Osteocyte (in vitro differentiated cells): ENCODE measurements at regions not wholly inside any gene's neighbourhood (a gene's known extent, or its start where the extent isn't known, plus 50 kb on each side); places are given as distances from the start of the nearest gene placed in this dataset.
A peak's percentile ranks its signal among the peaks of the same experiment; 100 is the strongest.
"Not testable (repeated sequence)": the region's sequence is repeated elsewhere in the genome, so short reads cannot be mapped to it uniquely, and the experiment has no call there.

ENCODE experiments used
- DNase-seq: peaks from one replicate; pipeline ENCODE4 v3.0.0; 2021; ENCODE audit warnings: mixed read lengths; ENCODE audit not compliant: unreplicated experiment; ENCODE audit errors: extremely low spot score
- H3K27ac Mint-ChIP-seq: one replicate; pipeline ENCODE4 v1.8.0; 2021; ENCODE audit warnings: mild to moderate bottlenecking, mixed read lengths; ENCODE audit not compliant: unreplicated experiment
- H3K27me3 Mint-ChIP-seq: one replicate; pipeline ENCODE4 v1.8.0; 2021; ENCODE audit warnings: mixed read lengths; ENCODE audit not compliant: unreplicated experiment
- H3K36me3 Mint-ChIP-seq: one replicate; pipeline ENCODE4 v1.8.0; 2021; ENCODE audit warnings: mixed read lengths; ENCODE audit not compliant: unreplicated experiment
- H3K4me1 Mint-ChIP-seq: one replicate; pipeline ENCODE4 v1.8.0; 2021; ENCODE audit warnings: mixed read lengths; ENCODE audit not compliant: unreplicated experiment
- H3K4me3 Mint-ChIP-seq: one replicate; pipeline ENCODE4 v1.8.0; 2021; ENCODE audit warnings: mild to moderate bottlenecking, moderate library complexity, mixed read lengths; ENCODE audit not compliant: unreplicated experiment
- H3K9me3 Mint-ChIP-seq: one replicate; pipeline ENCODE4 v1.8.0; 2021; ENCODE audit warnings: mixed read lengths; ENCODE audit not compliant: unreplicated experiment
- TF ChIP-seq, protein P1 (sequence below): fragments of 200-600 bp; sonication (generic); IDR thresholded peaks from 2 replicates; pipeline ENCODE4 v1.5.0; 2021; ENCODE audit warnings: antibody characterized with exemption, mild to moderate bottlenecking, moderate library complexity

DNA sequence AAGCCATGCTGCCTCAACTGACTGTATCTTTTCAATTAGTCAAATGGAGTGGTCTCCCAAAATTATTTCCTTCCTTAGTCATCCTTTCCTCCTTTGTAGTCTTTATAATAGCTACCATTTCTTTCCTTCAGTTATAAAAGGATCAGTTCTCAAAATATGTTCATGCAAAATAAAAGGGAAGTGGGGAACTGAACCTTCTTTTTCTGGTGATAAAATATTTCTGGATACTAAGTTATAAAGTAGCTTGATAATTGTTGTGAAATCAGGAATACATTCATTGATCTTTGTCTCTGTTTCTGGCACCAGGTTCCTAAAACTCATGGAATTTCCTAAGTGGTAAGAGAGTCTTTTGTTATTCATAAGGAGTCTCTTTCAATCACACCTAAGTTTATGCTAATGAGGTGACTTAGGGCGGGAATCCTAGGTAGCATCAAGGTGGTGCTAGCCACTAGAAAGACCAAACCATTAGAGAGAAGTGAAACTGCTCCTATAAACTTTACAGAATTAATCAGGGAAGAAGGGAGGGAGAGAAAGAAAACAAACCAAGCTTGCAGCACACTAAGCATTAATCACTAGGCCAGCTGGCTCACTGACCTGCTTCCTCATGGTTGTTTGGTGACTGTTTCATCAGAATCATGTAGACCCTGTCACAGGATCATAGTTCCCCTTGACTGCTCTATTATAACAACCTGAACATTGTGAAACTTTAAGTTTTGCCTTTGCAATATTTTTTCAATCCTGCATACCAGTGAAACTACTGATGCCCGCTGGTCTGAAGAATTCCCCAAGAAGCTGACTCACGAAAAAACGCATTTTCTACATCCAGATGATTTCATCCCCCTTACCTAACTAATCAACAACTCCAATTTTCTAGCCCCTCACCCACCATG, 161.6 kb upstream of the PTBP2 start:
- no peak for DNase-seq
- Mint-ChIP-seq H3K27me3 (no peaks in the 10 kb centered on the region), H3K4me1 (peaks cover 23% of the 10 kb centered on the region), H3K4me3 (no peak overlapping the region), H3K27ac (peak overlapping the region; percentile 89), H3K36me3 (peaks cover 7% of the 10 kb centered on the region), H3K9me3 (peaks cover 8% of the 10 kb centered on the region)
- TF ChIP-seq, protein P1, sequence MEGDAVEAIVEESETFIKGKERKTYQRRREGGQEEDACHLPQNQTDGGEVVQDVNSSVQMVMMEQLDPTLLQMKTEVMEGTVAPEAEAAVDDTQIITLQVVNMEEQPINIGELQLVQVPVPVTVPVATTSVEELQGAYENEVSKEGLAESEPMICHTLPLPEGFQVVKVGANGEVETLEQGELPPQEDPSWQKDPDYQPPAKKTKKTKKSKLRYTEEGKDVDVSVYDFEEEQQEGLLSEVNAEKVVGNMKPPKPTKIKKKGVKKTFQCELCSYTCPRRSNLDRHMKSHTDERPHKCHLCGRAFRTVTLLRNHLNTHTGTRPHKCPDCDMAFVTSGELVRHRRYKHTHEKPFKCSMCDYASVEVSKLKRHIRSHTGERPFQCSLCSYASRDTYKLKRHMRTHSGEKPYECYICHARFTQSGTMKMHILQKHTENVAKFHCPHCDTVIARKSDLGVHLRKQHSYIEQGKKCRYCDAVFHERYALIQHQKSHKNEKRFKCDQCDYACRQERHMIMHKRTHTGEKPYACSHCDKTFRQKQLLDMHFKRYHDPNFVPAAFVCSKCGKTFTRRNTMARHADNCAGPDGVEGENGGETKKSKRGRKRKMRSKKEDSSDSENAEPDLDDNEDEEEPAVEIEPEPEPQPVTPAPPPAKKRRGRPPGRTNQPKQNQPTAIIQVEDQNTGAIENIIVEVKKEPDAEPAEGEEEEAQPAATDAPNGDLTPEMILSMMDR, result no peak

DNA sequence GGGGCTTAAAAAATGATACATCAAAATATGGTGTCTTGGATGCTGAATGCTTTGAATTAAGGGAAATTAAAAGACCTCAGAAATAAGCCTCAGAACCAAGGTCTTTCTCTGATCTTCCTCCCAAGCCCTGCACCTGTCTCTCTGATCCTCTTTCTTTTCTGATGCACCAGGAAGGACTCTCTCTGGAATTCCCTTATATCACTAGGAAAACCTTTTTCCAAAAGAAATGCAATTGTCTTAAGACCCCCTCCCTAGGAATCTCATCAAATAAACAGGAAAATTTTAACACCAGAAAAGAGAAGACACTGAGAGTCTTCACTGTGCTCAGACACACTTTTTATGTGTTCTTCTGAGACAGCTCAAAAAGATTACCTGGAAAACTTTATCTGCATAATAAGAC, 159.5 kb upstream of the PTBP2 start:
- no peak overlapping the region for H3K27ac Mint-ChIP-seq
- TF ChIP-seq, protein P1, result no peak
- H3K27me3 Mint-ChIP-seq, result no peaks in the 10 kb centered on the region
- H3K4me1 Mint-ChIP-seq, result peaks cover 23% of the 10 kb centered on the region
- no peak for DNase-seq
- H3K9me3 Mint-ChIP-seq, result peaks cover 8% of the 10 kb centered on the region
- H3K36me3 Mint-ChIP-seq, result peaks cover 7% of the 10 kb centered on the region
- no peak overlapping the region for H3K4me3 Mint-ChIP-seq

DNA sequence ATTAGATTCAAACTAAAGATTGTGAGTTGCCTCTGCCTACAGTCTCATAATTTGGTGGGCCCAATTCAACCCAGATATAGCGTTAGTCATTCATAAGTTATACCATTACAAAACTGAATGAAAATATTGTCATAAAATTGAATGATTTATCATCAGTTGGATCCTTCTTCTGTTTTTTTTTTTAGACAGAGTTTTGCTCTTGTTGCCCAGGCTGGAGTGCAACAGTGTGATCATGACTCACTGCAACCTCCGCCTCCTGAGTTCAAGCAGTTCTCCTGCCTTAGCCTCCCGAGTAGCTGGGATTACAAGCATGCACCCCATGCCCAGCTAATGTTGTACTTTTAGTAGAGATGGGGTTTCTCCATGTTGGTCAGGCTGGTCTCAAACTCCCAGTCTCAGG, 157.2 kb upstream of the PTBP2 start:
- not testable (repeated sequence) for H3K27ac Mint-ChIP-seq, H3K9me3 Mint-ChIP-seq, DNase-seq, H3K27me3 Mint-ChIP-seq, H3K4me3 Mint-ChIP-seq, H3K36me3 Mint-ChIP-seq
- peaks cover 13% of the 10 kb centered on the region for H3K4me1 Mint-ChIP-seq

DNA sequence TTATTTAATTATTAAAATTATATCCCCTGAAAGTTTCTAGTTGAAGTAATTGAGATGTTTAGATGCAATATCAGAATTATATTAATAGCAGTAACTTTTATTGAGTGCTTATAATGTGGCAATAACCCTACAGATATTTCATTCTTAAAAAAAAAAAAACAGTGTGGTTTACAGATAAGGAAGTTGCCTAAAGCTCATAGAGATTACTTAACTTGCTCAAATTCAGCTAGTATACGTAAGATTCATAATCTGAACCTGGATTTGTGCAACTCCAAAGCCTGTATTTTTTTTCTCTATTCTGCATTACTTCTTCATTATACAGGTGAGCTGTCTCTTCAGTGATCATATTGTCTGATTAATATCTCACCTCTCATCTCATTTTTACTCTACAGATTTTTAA, 156.0 kb upstream of the PTBP2 start:
- H3K36me3 Mint-ChIP-seq, result peaks cover 7% of the 10 kb centered on the region
- no peak for DNase-seq

DNA sequence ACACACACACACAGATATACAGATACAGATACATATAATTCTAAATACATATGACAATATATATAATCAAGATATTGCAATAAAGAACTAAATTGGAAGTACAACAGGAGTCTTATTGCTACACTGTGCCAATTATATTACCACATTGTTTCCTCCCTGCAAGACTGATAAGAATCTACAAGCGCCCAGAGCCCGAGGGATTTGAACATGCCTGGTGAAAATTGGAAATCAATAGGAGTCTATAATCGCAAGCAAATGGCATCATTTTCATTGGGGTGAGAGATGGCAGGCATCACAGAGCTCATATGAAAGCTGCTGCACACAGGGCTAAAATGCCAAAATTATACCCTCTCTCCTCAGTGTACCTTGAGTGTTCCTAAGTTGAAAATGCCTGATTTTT, 152.9 kb upstream of the PTBP2 start:
- Mint-ChIP-seq H3K4me1 (no peaks in the 10 kb centered on the region), H3K4me3 (no peak overlapping the region), H3K27ac (no peak overlapping the region), H3K9me3 (peaks cover 4% of the 10 kb centered on the region), H3K36me3 (peaks cover 3% of the 10 kb centered on the region), H3K27me3 (no peaks in the 10 kb centered on the region)
- TF ChIP-seq, protein P1, result no peak
- no peak for DNase-seq

More for the DNA sequence above, 156.0 kb upstream of the PTBP2 start:
- H3K9me3 Mint-ChIP-seq, result peaks cover 8% of the 10 kb centered on the region
- H3K4me1 Mint-ChIP-seq, result peaks cover 2% of the 10 kb centered on the region
- no peaks in the 10 kb centered on the region for H3K27me3 Mint-ChIP-seq
- TF ChIP-seq, protein P1, result no peak
- H3K27ac Mint-ChIP-seq, result no peak overlapping the region
- H3K4me3 Mint-ChIP-seq, result no peak overlapping the region
